A673 (cell line): ENCODE measurements at regions not wholly inside any gene's neighbourhood (a gene's known extent, or its start where the extent isn't known, plus 50 kb on each side); places are given as distances from the start of the nearest gene placed in this dataset.

Source experiments
- CTCF ChIP-seq: fragments of 300-800, 200-600 bp; sonication (generic); conservative IDR thresholded peaks from 2 replicates; pipeline ENCODE4 v1.5.1; 2017; ENCODE audit warnings: low read depth, mild to moderate bottlenecking, antibody characterized with exemption, low read length, moderate library complexity, mixed read lengths
- EZH2 ChIP-seq: fragments of 200-600 bp; sonication (generic); IDR thresholded peaks from 2 replicates; pipeline ENCODE4 v1.6.1; 2017; ENCODE audit warnings: borderline replicate concordance, low read depth, mild to moderate bottlenecking, mixed read lengths, antibody characterized with exemption, low read length; ENCODE audit not compliant: poor library complexity, severe bottlenecking

- TF ChIP-seq EZH2 (no peak), CTCF (no peak)
Observed at GRCh38 chr9:31323726-31324444, 1060.6 kb upstream of the ACO1 start.
